HG02759 (cell line): ENCODE measurements at regions not wholly inside any gene's neighbourhood (a gene's known extent, or its start where the extent isn't known, plus 50 kb on each side); places are given as distances from the start of the nearest gene placed in this dataset.
A peak's percentile ranks its signal among the peaks of the same experiment; 100 is the strongest.

ENCODE experiments used
- ATAC-seq: cut with Tn5 transposase; IDR thresholded peaks from one replicate; pipeline ENCODE4 v1.9.1; 2021; ENCODE audit warnings: mild to moderate bottlenecking, moderate library complexity; ENCODE audit not compliant: unreplicated experiment

DNA sequence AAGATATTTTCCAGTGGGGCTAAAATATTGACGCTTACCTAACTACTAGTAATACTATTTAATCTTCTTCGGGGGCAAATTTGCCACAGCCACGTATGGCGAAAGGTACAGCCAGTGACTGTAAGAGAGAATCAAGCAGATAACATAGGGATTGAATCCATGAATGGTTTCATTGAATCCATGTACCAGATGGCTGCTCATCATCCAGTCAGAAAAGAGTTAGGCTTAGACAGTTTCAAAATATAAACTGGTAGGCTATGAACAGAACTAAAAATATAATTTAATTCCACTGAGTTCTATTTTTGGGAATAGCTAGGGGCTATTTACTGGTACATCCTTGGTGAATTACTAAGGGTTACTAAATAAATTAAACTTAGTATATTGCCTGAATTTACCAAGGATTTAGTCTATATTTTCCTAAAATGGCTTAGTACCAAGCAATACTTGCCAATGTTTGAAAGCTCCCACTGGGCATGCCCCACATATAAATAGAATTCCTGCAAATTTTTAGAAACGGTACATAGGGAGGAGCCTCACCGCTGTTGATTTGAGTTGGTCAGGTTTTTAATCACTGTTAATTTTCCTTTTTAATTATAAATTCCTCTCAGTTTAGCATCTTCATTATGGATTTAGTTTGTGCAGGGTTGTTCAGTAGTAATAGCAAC lies 55.8 kb upstream of the VLDLR start:
- ATAC-seq: no peak

DNA sequence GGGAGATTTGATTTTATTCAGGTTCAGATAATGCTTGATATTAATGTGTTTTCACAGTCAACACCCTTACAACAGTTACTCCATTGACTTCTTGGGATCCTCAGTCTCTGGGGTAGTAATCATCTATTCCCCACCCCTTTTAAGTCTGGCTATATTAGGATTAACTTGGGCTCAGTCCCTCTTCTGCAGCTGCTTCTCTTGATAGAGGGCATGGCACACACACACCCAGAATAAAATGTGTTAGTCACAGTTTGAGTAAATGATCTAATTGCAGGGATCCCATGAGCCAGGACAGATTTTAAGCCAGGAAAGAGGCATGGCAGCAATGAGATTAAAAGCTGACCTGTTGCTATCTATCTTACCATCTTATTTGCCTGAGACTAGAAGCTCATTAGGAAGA lies 53.7 kb upstream of the VLDLR start:
- no peak for ATAC-seq

DNA sequence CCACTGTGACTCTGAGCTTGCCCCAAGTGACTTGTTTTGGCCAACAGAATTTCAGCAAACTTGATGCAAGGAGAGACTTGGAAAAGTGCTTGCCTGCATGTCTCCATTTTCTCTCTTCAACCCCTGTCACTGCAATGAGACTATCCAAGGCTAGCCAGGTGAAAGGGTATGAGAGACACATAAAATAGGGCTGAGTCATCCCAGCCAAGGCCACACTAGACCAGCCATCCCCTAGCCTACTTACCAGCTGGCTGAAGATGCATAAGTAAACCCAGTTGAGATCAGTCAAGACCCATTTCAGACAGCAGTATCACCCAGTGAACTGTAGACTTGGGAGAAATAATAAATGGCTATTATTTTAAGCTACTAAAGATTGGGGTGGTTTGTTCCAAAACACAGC lies 52.9 kb upstream of the VLDLR start:
- ATAC-seq: no peak

DNA sequence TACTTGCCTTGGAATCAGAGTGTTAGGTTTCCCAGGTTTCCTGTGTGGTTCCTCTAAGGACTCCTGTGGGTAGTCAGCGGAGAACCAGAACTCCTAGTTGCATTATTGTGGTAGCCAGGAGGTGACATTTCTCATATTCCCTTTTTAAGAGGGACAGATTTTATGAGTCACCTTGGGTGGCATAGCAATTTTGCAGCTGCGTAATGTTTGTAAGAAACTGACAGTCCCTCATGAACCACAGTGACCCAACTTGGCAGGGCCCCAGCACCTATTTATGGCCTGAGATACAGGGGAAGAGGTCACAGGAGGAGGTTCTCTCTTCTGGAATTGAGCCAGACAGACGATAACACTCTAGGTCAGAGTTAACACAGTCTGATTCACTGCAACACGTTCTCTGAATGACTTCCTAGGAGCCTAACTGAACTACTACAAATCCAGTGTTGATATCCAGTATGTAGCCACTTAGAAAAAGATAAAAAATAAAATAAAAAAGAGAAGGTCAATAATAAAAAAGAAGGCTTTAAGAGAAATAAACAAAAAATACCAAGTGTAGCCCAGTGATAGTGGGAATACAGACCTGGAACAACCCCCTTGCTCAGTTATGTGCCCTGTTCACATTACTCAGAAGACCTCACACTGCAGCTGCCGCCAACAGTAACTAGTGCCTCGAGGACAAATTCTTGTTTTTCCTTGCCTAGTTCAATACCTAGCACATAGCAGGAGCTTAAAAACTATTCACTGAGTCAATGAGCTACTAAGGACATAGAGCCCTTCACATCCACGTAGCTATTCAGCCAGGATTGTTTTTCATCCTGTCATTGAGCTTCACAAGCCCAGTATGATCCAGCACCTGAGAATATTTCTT lies 50.7 kb upstream of the VLDLR start:
- ATAC-seq: peak; percentile 85
